GM19328 (cell line): ENCODE measurements at regions not wholly inside any gene's neighbourhood (a gene's known extent, or its start where the extent isn't known, plus 50 kb on each side); places are given as distances from the start of the nearest gene placed in this dataset.
"Not testable (repeated sequence)": the region's sequence is repeated elsewhere in the genome, so short reads cannot be mapped to it uniquely, and the experiment has no call there.

Source experiments
- ATAC-seq: cut with Tn5 transposase; IDR thresholded peaks from one replicate; pipeline ENCODE4 v1.9.1; 2021; ENCODE audit warnings: mild to moderate bottlenecking, moderate library complexity; ENCODE audit not compliant: unreplicated experiment

DNA sequence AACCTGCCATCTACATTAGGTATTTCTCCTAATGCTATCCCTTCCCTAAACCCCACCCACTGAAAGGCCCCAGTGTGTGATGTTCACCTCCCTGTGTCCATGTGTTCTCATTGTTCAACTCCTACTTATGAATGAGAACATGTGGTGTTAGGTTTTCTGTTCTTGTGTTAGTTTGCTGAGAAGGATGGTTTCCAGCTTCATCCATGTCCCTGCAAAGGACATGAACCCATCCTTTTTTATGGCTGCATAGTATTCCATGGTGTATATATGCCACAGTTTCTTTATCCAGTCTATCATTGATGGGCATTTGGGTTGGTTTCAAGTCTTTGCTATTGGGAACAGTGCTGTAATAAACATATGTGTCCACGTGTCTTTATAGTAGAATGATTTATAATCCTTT lies 149.2 kb downstream of the PCDH7 start:
- ATAC-seq, result not testable (repeated sequence)

DNA sequence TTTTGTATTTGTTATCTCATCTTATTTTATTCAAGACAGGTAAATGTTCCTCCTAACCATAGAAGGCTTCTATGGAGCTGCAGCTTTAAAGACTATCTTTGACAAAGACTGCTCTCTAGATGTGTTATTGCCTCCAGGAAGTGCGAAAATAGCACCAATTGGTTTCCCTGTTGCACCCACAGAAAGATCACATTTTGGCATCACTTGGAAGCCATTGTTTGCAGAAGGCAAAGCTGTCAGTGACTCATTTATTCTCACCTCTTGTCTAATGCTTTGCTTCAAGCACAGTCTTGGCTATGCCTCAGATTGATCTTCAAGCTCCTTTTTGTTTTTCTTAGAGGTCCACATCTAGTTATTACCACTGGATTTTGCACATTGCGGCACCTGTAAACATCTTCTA lies 150.3 kb downstream of the PCDH7 start:
- no peak for ATAC-seq

DNA sequence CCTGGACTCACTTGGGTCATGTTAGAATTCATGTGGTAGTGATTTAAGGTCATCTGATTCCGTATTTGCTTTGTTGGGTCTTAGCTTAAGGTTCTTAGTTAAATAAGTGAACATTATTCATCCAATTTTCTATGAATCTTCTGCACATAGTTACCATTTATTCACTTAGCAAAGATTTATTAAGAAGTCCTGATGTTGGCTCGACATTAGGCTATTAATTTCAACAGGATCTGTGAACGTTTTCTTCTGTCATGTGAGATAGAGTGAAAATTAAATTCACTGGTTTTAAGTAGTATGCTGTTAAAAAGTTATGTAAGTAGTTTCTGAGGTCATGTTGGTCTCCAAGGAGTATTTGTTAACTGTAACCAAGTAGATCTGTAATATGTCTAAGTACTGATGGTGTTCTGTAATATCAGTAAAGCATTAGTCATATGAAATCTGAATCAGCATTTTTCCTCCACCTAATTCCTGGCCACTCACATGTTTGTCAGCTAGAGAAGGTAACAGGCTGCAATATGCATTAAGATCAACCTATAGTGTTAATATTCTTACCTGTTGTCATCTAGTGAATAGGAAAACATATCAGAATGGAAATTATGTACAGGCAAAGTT lies 155.6 kb downstream of the PCDH7 start:
- ATAC-seq, result no peak

DNA sequence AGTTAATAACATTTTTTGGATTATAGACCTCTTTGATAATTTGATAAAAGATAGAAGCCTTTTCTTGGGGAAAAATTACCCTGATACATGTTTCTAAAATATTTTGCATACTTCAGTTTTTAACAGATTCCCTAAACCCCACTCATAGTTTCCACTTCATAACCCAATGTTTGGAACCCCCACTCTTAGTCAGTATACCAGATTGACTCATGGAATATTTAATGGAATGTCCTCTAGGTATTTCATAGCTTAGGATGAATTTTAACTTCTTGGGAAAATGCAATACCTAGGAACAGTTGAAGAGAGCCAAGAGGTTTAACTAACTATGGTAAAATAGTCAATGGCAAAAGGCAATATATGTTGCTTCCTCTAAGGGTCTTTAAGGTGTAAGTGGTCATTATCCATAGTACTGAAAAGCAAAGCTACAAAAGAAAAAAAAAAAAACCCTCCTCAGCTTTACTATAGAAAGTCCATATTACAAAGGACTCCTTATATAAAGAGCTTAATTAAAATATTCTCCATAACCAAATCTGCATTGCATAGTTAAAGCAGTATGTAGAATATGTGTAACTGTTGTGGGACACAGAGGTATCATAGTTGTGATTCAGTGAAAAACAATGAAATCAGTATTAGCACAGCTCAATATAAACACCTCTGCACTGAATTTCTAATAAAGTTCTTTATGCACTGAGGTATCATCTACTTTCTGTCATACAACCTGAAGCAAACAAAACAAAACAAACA lies 159.9 kb downstream of the PCDH7 start:
- no peak for ATAC-seq

DNA sequence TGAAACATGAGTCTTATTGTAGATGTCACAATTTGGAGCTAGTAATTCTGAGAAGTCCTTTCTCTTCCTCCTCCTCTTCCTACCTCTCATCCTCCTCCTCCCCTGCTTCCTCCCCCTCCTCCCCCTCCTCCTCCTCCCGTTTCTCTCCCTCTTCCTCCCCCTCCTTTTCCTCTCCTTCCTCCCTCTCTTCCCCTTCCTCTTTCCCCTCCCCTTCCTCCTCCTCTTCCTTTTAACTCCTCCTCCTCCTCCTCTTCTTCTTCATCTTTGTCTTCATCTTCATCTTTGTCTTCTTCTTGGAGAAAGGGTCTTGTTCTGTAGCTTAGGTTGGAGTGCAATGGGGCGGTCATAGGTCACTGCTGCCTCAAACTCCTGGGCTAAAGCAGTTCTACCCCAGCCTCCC lies 161.8 kb downstream of the PCDH7 start:
- ATAC-seq, result no peak

DNA sequence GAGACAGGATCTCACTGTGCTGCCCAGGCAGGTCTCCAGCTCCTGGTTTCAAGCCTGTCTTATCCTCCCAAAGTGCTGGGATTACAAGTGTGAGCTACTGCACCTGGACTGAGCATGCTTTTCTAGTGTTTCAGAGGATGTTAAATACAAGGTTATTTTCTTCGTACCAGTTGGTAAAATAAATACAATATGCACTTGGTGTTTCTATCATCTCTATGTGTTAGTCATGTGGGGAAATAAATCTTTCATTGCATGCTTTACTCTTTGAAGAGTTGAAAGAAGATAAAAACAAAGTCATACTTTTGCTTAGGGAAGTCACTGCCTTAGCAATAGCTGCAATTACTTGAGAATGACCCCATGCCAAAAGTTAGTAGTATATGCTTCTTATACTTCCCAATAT lies 162.3 kb downstream of the PCDH7 start:
- ATAC-seq, result no peak

DNA sequence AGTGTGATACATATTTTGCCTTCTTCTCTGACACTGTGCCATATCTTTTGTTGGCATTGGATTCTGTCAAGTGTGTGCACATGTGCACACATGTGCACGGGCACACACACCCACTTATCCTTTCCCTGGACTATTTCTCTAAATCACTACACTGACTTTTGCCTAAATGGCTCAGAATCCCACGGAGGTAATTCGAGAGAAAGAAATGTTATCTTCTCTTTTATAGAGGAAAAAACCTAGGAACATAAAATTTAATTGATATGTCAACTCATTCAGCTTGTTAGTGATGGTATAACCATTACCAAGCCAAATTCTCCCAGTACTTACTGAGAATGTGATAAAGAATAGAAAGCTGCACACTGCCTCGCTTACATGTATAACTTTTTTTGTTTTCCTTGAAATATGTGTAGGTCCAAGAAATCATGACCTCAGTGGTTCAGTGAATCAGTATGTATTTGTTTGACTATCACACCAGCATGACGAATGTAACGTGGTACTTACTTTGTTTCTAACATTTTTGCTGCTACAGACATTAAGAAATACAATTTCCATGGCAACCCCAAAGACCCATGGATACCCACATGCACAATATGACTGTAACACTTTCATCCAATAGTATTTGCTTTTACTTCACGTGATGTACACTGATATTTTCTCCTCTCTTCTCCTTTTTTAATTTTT lies 163.0 kb downstream of the PCDH7 start:
- no peak for ATAC-seq

DNA sequence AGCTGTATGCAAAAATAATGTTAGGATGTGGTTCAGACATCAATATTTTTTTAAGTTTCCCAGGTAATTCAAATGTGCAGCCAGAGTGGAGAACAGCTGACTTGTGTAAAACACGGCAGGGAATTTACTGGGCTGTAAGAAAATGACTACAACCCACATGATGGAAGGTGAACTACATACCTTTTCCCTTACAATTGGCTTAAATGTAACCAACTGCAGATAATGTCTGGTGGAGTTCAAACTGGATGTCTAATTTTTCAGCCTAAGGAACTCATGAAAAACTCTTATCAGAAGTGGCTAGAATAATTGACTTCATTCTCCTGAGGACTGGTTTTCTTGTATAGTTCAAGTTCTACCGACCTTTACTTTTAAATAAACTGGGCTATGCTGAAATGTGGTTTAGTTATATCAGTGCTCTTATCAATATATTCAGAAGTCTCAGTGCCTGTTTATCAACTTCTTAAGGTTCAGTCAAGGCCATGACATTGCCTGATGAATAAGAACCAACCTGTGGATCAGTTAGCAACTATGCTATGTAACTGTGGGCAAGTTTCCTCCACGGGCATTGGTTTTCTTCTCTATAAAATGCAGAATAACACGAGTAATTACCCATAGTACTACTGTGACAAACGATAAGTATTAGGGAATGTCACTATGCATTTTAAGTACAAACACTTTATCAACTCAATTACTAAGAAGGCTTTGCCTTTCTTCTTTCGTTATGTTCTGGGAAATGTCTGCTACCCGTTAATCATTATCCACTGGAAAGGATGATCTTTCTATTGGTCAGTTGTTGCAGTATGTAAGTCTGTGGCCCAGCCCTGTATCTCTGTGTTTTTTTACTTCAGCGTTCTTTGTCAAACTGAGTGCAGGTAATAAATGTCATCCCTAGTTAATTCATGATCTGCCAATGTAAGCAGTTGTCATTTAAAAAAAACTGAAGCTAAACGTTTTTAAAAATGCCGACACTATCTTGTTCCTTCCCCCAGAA lies 181.6 kb downstream of the PCDH7 start:
- ATAC-seq, result no peak

DNA sequence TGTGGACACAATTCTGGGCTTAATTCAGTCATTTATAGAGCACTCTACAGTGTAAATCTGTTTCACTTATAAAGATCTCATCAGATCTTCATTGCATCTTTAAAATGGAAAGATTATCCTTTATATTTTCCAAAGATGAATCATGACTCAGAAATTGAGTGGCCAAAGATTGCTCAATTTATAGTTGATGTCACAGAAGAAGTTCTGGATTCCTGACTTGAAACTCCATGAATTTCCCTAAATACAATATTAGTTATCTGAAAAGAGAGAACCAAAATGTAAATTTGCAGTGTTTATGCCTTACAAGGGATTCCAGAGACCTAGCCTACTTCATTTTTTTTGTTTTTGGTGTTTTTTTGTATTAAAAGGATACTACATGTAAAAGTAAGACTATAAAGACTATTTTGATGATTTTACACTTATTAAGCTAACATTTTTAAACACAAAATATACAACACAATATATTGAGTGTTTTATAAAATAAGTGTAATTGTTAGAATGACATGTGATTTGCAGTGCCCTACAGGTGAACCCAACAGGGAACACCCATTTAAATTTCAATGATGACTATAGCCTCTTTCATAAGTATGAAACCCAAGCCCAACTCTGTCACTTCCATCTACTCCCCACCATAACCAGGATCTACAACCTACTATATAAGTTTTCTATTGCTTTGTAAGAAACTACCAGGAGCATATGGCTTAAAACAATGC lies 183.5 kb downstream of the PCDH7 start:
- no peak for ATAC-seq

DNA sequence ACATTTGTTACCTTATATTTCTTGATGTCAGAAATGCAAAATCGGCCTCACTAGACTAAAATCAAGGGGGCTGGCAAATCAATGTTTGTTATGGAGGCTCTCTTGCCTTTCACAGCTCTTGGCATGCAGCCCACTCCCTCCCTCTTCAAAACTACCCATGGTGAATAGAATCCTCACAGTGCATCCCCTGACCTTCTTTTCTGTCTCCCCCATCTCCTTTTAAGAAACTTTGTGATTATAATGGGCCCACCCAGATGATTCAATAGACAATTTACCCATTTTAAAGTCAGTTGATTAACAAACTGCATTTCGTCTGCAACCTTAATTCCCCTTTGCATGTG lies 184.0 kb downstream of the PCDH7 start:
- no peak for ATAC-seq

DNA sequence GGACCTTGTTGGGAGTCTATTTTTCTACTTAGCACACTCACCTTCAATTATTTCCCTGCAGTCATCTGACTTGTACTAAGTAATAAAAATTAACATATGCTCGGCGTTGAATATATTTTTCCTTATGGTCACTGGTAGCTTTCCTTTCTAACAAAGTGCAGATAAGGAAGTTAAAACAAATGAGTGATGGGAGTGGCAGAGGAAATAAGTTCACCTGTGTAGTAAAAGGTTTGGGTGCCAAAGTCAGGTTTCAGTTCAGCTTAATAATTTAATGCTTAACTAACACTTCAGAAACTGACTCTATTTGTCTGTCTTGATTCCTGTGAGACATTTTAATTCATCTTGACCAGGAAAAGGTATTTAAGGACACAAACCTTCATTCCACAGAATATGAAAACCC lies 184.4 kb downstream of the PCDH7 start:
- no peak for ATAC-seq

DNA sequence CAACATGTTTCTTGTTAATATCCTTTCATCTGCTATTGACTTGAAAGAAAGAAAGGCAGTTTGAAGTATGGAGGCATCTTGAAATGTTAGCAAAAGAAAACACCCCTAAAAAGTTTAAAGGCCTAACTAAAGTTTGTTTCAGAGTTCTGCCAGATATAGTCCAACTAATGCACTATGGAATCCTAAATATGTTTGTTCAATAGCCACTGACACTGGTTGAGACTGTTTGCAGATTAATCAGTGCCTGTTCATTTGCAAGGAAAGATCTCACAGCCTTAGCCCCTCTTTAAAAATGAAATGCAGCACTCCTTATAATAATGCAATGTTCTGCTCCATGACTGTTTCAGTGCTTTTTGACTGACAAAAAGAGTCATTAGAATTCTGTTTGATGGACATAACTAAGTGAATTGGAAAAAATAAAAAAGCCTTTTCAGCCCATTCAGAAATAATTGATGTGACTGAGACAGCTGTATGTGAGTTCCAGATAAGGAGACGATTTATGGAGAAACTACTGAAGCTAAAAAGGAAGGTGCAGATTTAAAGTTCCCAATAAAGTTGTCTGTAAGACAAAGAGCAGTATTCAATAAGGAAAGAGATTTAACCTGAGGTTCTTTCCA lies 192.0 kb downstream of the PCDH7 start:
- no peak for ATAC-seq

DNA sequence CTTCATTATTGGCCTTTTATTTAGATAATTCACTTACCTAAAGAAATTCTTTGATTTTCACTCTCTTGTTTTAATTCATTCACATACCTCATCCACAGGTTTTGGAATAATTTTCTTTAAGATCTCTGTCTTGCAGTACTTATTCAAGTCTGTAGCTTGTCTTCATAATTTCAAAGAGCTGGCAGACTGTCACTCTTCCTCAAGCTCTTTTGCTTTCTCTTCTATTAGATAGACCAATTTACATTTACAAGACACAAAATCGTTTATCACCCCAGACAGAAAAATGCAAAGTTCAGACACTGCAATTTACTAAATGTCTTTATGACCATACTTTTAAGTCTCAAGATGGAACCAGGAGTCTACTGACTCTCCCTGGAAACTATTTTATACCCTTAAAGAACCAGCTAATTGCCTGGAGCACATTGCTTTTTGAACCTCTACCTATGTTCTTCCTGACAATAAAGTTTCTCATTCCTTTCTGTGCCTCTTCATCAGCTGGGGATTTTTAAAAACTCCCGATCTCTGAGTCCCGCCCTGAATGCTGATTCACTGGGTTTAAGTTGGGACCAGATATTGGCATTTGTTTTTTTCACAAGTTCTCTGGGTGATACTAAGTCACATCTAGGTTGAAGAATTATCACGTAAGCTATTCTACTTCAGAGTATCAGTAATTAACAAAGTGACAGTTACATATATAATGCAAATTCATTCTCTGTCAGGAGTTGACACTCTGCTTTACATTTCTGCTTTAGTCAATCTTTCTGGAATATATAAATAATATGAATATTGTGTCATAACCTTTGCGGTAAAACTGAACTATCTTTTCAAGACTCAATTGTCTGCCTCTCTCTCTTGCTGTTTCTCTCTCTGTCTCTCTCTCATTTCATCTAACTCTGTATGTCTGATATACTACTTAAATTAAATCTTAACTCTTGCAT lies 196.4 kb downstream of the PCDH7 start:
- no peak for ATAC-seq

DNA sequence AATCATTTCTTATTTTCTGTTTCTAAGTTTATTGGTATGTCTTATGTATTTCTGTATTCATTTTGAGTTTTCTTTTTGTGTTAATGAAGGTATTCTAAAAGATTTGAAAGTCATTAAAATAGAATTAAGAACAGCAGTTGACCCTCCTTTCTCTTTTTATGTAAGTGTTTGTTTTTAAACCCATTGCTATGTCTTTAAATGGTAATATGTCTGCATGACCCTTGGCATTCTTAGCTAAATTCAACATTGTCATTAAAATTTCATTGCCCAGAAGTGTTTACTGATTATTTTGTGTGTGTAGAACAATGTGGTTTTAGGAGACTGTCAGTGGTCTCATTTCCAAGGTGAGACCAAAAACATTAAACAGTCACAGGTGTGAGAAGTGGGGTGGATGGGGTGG lies 197.8 kb downstream of the PCDH7 start:
- ATAC-seq, result no peak

DNA sequence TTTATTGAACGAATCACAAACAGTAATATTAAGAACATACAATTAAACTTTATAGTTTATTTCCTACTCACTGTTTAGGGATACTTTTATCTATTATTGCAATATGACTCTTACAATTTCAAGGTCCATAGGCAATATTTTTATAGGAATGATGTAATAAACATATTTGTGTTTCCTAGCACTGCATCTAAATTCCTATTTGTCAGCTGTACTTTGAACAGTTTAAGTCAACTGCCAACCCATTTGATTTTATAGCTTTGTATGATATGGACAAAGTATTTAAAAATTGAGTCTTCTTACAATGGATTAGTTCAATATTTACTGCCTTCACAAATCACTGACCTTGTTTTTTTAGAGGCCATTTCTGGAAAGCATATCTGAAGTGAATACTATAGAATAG lies 199.3 kb downstream of the PCDH7 start:
- ATAC-seq, result no peak

DNA sequence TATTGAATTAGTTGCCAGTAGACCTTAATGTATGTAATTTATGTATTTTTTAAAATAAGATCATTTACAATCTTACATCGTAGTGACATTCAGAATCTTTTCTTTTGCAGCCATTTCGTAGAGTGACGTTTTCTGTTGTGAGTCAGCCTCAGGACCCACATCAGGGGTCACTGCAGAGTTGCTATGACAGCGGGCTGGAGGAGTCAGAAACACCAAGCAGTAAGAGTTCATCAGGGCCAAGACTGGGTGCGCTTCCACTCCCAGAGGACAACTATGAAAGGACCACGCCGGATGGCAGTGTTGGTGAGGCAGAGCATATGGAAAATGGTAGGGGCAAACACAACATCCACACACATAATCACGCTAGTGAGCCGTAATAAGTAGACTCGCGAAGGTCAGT lies 199.9 kb downstream of the PCDH7 start:
- ATAC-seq, result no peak

DNA sequence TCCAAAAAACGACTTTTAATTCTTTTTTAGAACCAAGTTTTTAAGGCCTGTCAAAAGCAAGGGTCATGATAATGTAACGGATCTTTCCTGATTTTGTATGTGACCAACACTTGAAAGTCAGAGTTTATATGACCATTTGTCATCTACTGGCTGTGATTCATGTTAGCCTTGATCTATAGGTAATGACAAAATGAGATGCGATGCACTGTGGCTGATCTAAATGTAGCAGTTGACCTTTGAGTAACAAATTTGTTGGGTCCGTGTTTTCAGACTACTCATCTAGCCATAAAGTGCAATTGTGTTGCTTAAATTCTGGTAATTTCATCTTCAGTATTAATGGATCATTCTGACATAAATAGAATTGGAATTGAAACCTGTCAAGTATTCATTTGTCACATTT lies 202.5 kb downstream of the PCDH7 start:
- no peak for ATAC-seq

DNA sequence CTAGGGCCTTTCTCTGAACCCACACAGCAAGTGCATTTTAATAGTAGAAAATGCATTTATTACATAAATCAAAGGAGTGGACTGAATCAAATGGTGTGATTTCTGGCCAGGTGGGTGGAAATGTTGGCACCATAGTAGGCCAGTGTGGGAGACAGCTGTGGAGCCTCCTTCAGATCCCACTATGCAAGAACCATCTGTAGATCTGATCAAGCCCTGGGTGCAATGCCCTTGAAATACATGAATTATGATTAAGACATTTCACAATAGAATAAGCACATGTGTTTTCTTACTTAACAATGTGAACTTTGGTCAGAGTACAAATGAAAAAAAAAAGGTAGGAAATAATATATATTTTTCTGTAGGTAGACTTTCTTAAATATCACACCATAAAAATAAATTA lies 204.3 kb downstream of the PCDH7 start:
- no peak for ATAC-seq

DNA sequence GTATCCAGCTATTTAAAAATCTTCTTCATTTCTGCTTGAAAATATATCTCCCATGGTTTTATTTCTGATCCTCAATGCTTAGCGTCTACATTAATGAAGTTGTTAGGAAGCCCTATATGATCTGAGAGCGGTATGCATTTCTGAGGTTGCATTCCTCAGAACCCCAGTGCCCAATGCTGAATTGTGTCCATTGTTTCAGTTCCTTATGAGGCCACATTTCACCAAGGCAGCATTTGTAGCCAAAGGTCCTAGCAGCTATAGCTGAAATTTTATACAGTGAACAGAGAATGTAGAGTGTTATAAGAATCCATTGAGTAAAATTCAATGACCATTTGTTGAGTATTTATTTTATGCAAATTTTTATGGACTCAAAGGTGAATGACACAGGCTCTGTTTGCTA lies 209.5 kb downstream of the PCDH7 start:
- no peak for ATAC-seq
